Epithelial cell of proximal tubule (primary cell): ENCODE measurements at regions not wholly inside any gene's neighbourhood (a gene's known extent, or its start where the extent isn't known, plus 50 kb on each side); places are given as distances from the start of the nearest gene placed in this dataset.

Source experiments
- DNase-seq: peaks from one replicate; pipeline ENCODE4 v3.0.0-alpha.2; 2011; ENCODE audit warnings: low read depth
- H3K4me3 ChIP-seq: 2 replicates; pipeline ENCODE4 v1.5.1; 2011; ENCODE audit warnings: low read depth, mild to moderate bottlenecking, low read length
- TF ChIP-seq, protein P1 (sequence below): conservative IDR thresholded peaks from 2 replicates; pipeline ENCODE4 v1.5.1; 2012; ENCODE audit warnings: low read depth, mild to moderate bottlenecking, low read length

DNA sequence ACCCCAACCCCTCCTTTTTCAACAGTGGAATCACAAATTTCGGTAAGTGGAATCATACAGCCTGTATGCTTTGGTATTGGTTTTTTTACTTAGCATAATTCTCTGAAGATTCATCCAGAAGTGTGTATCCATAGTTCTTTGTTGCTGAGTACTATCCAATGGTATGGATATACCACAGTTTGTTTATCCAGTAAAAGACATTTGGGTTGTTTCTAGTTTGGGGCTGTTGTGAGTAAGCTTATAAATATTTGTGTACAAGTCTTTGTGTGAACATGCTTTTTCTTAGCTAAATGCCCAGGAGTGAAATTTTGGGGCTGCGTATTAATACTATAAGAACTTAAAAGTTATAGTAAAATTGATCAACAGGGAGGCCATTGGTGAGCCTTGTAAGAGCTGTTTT is 57.5 kb upstream of the GC start:
- TF ChIP-seq, protein P1, sequence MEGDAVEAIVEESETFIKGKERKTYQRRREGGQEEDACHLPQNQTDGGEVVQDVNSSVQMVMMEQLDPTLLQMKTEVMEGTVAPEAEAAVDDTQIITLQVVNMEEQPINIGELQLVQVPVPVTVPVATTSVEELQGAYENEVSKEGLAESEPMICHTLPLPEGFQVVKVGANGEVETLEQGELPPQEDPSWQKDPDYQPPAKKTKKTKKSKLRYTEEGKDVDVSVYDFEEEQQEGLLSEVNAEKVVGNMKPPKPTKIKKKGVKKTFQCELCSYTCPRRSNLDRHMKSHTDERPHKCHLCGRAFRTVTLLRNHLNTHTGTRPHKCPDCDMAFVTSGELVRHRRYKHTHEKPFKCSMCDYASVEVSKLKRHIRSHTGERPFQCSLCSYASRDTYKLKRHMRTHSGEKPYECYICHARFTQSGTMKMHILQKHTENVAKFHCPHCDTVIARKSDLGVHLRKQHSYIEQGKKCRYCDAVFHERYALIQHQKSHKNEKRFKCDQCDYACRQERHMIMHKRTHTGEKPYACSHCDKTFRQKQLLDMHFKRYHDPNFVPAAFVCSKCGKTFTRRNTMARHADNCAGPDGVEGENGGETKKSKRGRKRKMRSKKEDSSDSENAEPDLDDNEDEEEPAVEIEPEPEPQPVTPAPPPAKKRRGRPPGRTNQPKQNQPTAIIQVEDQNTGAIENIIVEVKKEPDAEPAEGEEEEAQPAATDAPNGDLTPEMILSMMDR, result no peak
- H3K4me3 ChIP-seq, result no peak overlapping the region
- DNase-seq, result no peak

DNA sequence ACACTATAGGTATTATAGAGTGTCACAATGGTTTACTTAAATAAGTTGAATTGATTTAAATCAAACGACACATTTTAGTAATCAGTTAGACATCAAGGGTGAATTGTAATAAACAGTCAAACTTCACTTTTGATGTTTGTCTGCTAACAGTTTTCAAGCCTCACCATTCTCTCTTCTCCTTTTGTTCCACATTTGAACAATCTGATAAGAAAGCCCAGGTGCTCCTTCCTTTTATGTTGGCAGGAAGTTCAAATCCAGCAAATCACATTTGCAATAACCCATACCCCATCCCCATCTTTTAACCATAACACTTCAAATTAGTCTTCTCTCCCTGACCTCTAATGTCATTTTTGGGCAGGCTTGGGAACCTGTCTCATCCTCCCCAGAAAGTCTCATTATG is 63.4 kb upstream of the GC start:
- TF ChIP-seq, protein P1, result no peak
- H3K4me3 ChIP-seq, result no peak overlapping the region
- no peak for DNase-seq

DNA sequence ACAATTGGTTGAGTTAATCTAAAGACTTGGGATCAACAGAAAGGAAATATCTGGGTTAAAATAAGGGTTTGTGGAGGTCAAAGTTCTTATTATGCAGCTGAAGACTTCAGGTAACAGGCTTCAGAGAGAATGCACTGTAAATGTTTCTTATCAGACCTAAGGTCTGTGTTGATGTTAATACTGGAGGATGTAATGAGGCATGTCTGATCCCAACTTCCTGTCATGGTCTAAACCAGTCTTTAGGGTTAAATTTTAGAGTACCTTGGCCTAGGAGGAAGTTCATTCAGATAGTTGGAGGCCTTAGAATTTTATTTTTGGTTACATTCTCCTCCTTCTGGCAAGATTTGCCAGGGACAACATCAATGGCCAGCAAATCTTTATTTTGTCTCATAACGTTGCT is 72.1 kb upstream of the GC start:
- TF ChIP-seq, protein P1, result no peak

DNA sequence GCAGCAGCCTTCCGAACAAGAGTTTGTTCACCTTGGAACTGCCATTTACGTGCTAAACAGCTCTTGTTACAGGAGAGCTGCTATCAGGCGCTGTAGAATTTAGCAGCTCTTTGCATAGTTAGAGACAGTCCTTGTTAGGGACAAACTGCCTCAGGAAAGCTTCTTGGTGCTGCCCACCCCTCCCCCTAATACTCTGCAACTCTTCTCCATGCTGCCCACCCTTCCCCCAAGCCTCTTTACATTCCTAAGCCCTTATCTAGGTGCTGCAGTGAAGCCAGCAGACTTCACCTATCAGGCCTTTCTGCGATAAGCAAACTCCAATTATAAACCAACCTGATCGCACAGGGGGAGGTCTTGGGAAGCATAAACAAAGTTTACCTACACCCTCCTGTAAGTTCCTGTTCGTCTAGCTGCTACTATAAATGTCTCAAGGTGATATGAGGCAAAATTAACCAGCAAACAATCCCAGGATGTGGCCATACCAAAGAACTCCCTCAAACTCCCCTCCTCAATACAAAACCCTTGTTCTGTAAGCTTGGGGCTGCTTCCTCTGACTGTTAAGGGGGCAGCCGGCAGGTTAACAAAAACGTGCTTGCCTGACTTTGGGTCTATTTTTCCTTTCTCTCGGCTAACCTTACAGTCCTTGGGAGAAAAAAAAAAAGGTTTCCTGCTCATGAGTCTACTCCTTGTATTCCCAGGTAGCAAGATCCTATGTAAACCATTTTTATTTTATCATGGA is 74.0 kb upstream of the GC start:
- no peak overlapping the region for H3K4me3 ChIP-seq
- TF ChIP-seq, protein P1, result no peak
- DNase-seq, result no peak

More for the DNA sequence above, 72.1 kb upstream of the GC start:
- H3K4me3 ChIP-seq, result no peak overlapping the region
- DNase-seq, result no peak

DNA sequence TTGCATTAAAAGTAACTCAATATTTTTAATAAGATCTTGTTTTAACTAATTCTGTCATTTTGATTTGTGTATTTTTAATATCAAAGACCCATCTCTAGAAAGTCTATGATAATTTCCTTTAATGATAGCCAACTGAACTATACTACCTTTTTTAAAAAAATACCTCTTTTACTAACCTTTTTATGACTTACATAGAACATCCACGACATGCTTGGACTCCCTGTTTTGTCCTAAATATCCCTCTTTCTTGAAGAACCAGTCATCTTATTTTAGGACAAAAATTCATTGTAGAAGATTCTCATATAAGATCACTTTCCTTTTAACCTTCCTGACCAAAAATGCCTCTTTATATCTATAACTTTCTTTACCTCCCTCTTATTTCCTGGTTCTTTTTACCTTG is 76.8 kb upstream of the GC start:
- H3K4me3 ChIP-seq, result no peak overlapping the region
- TF ChIP-seq, protein P1, result no peak
- DNase-seq, result no peak

DNA sequence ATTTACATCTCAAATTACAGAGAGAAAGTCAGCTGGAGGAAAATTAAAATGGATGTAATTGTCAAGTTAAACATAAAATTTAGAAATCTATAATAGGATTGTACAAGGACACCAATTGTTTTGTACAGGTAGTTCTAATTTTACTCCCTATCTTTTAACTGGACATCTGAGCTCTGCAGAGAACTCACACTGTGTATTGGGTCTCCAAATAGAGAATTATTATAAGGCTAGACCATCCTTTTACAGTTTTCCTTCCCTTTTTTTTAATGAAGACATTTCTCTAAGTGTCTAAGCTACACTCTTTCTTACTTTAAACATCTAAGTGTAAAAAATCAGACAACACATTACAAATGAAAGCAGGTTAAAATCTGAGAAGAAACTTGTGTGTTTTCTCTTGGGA is 78.4 kb upstream of the GC start:
- H3K4me3 ChIP-seq, result no peak overlapping the region
- no peak for DNase-seq
- TF ChIP-seq, protein P1, result no peak

DNA sequence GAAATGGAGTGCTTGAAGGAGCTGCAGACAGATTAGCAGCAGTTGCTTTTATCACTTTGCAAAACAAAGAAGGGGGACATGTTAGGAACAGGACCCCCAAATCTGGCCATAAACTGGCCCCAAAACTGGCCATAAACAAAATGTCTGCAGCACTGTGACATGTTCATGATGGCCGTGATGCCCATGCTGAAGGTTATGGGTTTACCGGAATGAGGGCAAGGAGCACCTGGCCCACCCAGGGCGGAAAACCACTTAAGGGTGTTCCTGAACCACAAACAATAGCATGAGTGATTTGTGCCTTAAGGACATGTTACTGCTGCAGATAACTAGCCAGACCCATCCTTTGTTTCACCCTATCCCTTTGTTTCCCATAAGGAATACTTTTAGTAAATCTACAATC is 79.6 kb upstream of the GC start:
- H3K4me3 ChIP-seq, result no peak overlapping the region
- TF ChIP-seq, protein P1, result no peak
- DNase-seq, result no peak
